ENCODE measurements at regions not wholly inside any gene's neighbourhood (a gene's known extent, or its start where the extent isn't known, plus 50 kb on each side); places are given as distances from the start of the nearest gene placed in this dataset.

DNA sequence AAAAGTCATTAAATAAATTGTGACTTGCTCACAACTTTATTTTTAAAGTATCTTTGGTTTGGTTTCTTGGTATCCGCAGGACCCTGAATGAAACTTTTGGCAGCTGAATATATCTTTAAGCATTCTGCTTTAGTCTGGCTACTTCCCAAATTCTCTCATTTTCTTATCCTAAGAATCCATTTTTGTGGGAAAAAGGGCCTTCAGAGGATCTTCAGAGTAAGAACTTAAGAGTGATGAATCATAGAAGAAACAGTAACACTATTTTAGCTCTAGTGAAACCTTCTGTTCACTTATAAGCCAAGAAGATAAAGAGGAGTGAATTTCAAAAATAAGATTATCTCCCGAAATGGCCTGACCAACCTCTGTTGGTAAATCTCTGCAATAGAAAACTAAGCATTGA is 540.6 kb upstream of the MAGEB18 start:
- TF ChIP-seq MYC (IDR thresholded peaks at IDR 0.05; ENCODE audit: low read depth, low read length) (no peak), POLR2A (IDR thresholded peaks at IDR 0.05; ENCODE audit: extremely low read depth, insufficient read length) (no peak)
- TF ChIP-seq, protein P1, sequence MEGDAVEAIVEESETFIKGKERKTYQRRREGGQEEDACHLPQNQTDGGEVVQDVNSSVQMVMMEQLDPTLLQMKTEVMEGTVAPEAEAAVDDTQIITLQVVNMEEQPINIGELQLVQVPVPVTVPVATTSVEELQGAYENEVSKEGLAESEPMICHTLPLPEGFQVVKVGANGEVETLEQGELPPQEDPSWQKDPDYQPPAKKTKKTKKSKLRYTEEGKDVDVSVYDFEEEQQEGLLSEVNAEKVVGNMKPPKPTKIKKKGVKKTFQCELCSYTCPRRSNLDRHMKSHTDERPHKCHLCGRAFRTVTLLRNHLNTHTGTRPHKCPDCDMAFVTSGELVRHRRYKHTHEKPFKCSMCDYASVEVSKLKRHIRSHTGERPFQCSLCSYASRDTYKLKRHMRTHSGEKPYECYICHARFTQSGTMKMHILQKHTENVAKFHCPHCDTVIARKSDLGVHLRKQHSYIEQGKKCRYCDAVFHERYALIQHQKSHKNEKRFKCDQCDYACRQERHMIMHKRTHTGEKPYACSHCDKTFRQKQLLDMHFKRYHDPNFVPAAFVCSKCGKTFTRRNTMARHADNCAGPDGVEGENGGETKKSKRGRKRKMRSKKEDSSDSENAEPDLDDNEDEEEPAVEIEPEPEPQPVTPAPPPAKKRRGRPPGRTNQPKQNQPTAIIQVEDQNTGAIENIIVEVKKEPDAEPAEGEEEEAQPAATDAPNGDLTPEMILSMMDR (IDR thresholded peaks at IDR 0.05; ENCODE audit: low read depth, low read length), result no peak
- TF ChIP-seq, protein P2, sequence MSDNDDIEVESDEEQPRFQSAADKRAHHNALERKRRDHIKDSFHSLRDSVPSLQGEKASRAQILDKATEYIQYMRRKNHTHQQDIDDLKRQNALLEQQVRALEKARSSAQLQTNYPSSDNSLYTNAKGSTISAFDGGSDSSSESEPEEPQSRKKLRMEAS (IDR thresholded peaks at IDR 0.05; ENCODE audit: low read depth, low read length), result no peak
- no peak overlapping the region for H3K4me3 ChIP-seq (ENCODE audit: low read depth, low read length)
- no peak for DNase-seq (ENCODE audit: low read depth)

DNA sequence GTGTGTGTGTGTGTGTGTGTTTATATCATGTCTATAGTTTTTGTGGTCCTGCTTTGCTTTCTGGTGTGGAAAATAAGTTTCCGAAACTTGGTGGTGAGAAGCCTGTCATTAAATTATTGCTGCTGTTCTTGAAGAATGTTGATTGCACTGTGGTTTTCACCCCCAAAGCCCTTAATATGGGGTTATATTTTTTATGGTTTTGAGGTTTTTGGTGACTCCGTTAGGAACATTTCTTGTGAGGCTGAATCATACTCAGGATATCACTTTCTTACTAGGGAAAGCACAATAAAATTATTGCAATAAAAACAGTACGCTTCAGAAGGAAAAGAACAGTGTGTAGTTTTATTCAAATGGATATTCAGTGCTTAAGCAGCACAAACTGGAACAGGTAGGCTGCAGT is 539.1 kb upstream of the MAGEB18 start:
- DNase-seq (ENCODE audit: low read depth), result no peak
- no peak overlapping the region for H3K4me3 ChIP-seq (ENCODE audit: low read depth, low read length)
- TF ChIP-seq POLR2A (IDR thresholded peaks at IDR 0.05; ENCODE audit: extremely low read depth, insufficient read length) (no peak), MYC (IDR thresholded peaks at IDR 0.05; ENCODE audit: low read depth, low read length) (no peak)
- TF ChIP-seq, protein P1 (IDR thresholded peaks at IDR 0.05; ENCODE audit: low read depth, low read length), result no peak
- TF ChIP-seq, protein P2 (IDR thresholded peaks at IDR 0.05; ENCODE audit: low read depth, low read length), result no peak

DNA sequence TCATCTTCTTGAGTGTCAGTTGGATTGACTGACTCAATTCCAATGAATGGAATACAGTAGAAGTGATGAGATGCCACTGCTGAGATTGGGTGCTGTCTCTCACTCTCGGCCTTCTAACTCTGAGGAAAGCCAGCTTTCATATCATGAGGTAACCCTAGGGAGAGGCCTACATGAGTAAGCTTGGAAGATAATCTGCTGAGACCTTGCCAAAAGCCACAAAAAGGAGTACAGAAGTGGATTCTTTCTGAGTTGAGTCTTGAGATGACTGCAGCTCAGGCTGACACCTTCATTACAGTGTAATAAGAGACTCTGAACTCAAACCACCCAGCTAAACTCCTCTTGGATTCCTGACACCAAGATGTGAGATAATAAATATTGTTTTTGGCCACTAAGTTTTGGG is 537.4 kb upstream of the MAGEB18 start:
- H3K4me3 ChIP-seq (ENCODE audit: low read depth, low read length), result no peak overlapping the region
- no peak for DNase-seq (ENCODE audit: low read depth)
- TF ChIP-seq, protein P2 (IDR thresholded peaks at IDR 0.05; ENCODE audit: low read depth, low read length), result no peak
- TF ChIP-seq, protein P1 (IDR thresholded peaks at IDR 0.05; ENCODE audit: low read depth, low read length), result no peak
- TF ChIP-seq MYC (IDR thresholded peaks at IDR 0.05; ENCODE audit: low read depth, low read length), result no peak
- no peak for TF ChIP-seq POLR2A (IDR thresholded peaks at IDR 0.05; ENCODE audit: extremely low read depth, insufficient read length)

DNA sequence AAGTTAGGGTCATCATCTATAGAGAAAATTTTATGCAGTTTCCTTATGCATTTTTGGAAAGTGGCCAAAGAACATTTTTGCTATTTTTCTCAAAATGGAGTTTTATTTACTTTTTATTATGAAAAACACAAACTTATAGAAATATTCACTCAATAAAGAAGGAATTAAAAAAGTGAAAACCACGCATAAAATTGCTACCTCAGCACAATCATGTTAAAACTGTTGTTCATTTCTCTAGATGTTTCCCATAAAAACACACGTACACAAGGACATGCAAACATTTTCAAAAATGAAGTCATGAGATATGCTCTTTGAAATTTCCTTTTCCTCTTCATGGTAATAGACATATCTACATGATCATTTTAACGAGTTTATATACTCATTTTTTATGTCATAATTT is 536.8 kb upstream of the MAGEB18 start:
- no peak overlapping the region for H3K4me3 ChIP-seq (ENCODE audit: low read depth, low read length)
- no peak for TF ChIP-seq POLR2A (IDR thresholded peaks at IDR 0.05; ENCODE audit: extremely low read depth, insufficient read length)
- no peak for DNase-seq (ENCODE audit: low read depth)

DNA sequence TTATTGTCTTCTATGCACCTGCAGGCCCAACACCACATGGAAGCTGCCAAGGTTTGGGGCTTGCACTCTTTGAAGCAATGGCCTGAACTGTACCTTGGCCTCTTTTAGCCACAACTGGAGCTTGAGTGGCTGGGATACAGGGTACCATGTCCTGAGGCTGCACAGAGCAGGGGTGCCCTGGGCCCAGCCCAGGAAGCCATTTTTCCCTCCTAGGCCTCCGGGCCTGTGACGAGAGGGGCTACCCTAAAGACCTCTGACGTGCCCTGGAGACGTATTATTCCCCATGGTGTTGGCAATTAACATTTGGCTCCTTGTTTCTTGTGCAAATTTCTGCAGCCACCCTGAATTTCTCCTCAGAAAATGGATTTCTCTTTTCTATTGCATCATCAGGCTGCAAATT is 519.9 kb upstream of the MAGEB18 start:
- H3K4me3 ChIP-seq (ENCODE audit: low read depth, low read length), result no peak overlapping the region
- no peak for TF ChIP-seq MYC (IDR thresholded peaks at IDR 0.05; ENCODE audit: low read depth, low read length)
- TF ChIP-seq, protein P2 (IDR thresholded peaks at IDR 0.05; ENCODE audit: low read depth, low read length), result no peak
- TF ChIP-seq, protein P1 (IDR thresholded peaks at IDR 0.05; ENCODE audit: low read depth, low read length), result no peak
- TF ChIP-seq POLR2A (IDR thresholded peaks at IDR 0.05; ENCODE audit: extremely low read depth, insufficient read length), result no peak
- no peak for DNase-seq (ENCODE audit: low read depth)

DNA sequence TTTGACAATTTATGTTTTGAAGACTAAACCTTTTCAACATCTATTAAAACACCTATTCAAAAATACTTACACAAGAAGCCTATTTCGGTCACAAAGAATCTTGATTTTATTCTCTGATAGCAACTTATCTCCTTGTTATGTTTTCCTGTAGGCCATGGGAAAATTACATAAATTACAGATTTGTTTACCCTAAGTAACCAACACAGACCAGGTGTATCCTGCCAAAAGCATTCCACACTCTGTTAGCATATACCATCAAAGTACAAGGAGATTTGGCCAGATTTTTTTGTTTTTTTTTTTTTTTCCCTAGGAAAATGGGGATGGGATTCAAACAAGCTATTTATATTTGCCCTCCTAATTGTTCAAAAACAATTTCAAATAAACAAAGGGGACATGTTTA is 497.9 kb upstream of the MAGEB18 start:
- TF ChIP-seq, protein P2 (IDR thresholded peaks at IDR 0.05; ENCODE audit: low read depth, low read length), result no peak
- TF ChIP-seq MYC (IDR thresholded peaks at IDR 0.05; ENCODE audit: low read depth, low read length), result no peak
- TF ChIP-seq, protein P1 (IDR thresholded peaks at IDR 0.05; ENCODE audit: low read depth, low read length), result no peak
- TF ChIP-seq POLR2A (IDR thresholded peaks at IDR 0.05; ENCODE audit: extremely low read depth, insufficient read length), result no peak
- DNase-seq (ENCODE audit: low read depth), result no peak
- H3K4me3 ChIP-seq (ENCODE audit: low read depth, low read length), result no peak overlapping the region
